HEK293 (cell line): ENCODE measurements at regions not wholly inside any gene's neighbourhood (a gene's known extent, or its start where the extent isn't known, plus 50 kb on each side); places are given as distances from the start of the nearest gene placed in this dataset.

Experiments
- CTCF ChIA-PET: fragments of 350-600 bp; formaldehyde crosslinking; extraction: SDS; loops from one replicate; lab custom pipeline; 2021; ENCODE audit warnings: antibody characterized with exemption; lab: Yijun Ruan, JAX
- POLR2A ChIA-PET: fragments of 300-600 bp; formaldehyde crosslinking; extraction: SDS; loops from one replicate; lab custom pipeline; 2020; ENCODE audit warnings: antibody characterized with exemption, inconsistent platforms; lab: Yijun Ruan, JAX
- H3K27ac ChIP-seq: fragments of 200-500 bp; sonication (Bioruptor generic); 2 replicates; pipeline ENCODE4 v1.5.1; 2014; ENCODE audit warnings: low read depth, low read length, control low read depth, inconsistent platforms; ENCODE audit errors: extremely low read depth
- H3K36me3 ChIP-seq, 2 experiments: fragments of 200-500 bp in 1 of 2; sonication (Bioruptor generic) in 1 of 2; 1 replicate in 1 of 2; 2 replicates in 1 of 2; pipeline ENCODE4 v1.5.1; 2014 to 2017; ENCODE audit warnings: inconsistent platforms in 2 of 2, low read length in 2 of 2; ENCODE audit not compliant: control insufficient read depth in 2 of 2, insufficient read depth in 1 of 2
- H3K4me1 ChIP-seq: fragments of 200-500 bp; sonication (Bioruptor generic); 2 replicates; pipeline ENCODE4 v1.5.1; 2014; ENCODE audit warnings: mild to moderate bottlenecking, low read length, inconsistent platforms; ENCODE audit not compliant: control insufficient read depth, insufficient read depth
- H3K4me3 ChIP-seq: 2 replicates; pipeline ENCODE4 v1.5.1; 2011; ENCODE audit warnings: low read depth, mild to moderate bottlenecking, control low read depth, low read length, moderate library complexity
- H3K9me3 ChIP-seq: fragments of 200-500 bp; sonication (Bioruptor generic); 2 replicates; pipeline ENCODE4 v1.5.1; 2014; ENCODE audit warnings: low read depth, low read length, inconsistent platforms; ENCODE audit not compliant: control insufficient read depth, insufficient read depth
- GLI2 ChIP-seq: fragments of 450-650 bp; formaldehyde crosslinking; IDR thresholded peaks from 2 replicates; pipeline ENCODE4; 2017; ENCODE audit warnings: missing biosample characterization, missing genetic modification characterization, low read depth, borderline replicate concordance
- IKZF3 ChIP-seq: fragments of 450-650 bp; IDR thresholded peaks from 2 replicates; pipeline ENCODE4 v1.5.0; 2018; ENCODE audit warnings: missing biosample characterization, mild to moderate bottlenecking, missing genetic modification characterization, moderate library complexity
- KLF7 ChIP-seq: fragments of 450-650 bp; formaldehyde crosslinking; IDR thresholded peaks from 2 replicates; pipeline ENCODE4 v1.5.1; 2016; ENCODE audit warnings: missing biosample characterization, missing genetic modification characterization, borderline replicate concordance
- KLF8 ChIP-seq: fragments of 450-650 bp; formaldehyde crosslinking; IDR thresholded peaks from 2 replicates; pipeline ENCODE4 v1.5.1; 2016; ENCODE audit warnings: missing biosample characterization, missing genetic modification characterization
- PATZ1 ChIP-seq: fragments of 450-650 bp; formaldehyde crosslinking; IDR thresholded peaks from 2 replicates; pipeline ENCODE4 v1.5.1; 2016; ENCODE audit warnings: missing biosample characterization, missing genetic modification characterization
- RBAK ChIP-seq: fragments of 450-650 bp; formaldehyde crosslinking; IDR thresholded peaks from 2 replicates; pipeline ENCODE4 v1.5.1; 2016; ENCODE audit warnings: missing biosample characterization, missing genetic modification characterization
- TCF7L2 ChIP-seq: IDR thresholded peaks from 2 replicates; pipeline ENCODE4 v1.6.1; 2011; ENCODE audit warnings: low read depth, mild to moderate bottlenecking, inconsistent platforms, low read length, moderate library complexity, borderline replicate concordance
- WT1 ChIP-seq: fragments of 450-650 bp; formaldehyde crosslinking; IDR thresholded peaks from 2 replicates; pipeline ENCODE4 v1.5.1; 2016; ENCODE audit warnings: missing biosample characterization, missing genetic modification characterization
- ZBTB17 ChIP-seq: fragments of 450-650 bp; formaldehyde crosslinking; IDR thresholded peaks from 2 replicates; pipeline ENCODE4 v1.5.1; 2016; ENCODE audit warnings: missing biosample characterization, missing genetic modification characterization
- ZFP69B ChIP-seq: fragments of 450-650 bp; formaldehyde crosslinking; IDR thresholded peaks from 2 replicates; pipeline ENCODE4 v1.5.1; 2016; ENCODE audit warnings: missing biosample characterization, missing genetic modification characterization
- ZIC2 ChIP-seq: fragments of 450-650 bp; formaldehyde crosslinking; IDR thresholded peaks from 2 replicates; pipeline ENCODE4 v1.5.1; 2016; ENCODE audit warnings: missing biosample characterization, missing genetic modification characterization
- ZNF138 ChIP-seq: fragments of 450-650 bp; formaldehyde crosslinking; IDR thresholded peaks from 2 replicates; pipeline ENCODE4 v1.5.1; 2016; ENCODE audit warnings: missing biosample characterization, missing genetic modification characterization, borderline replicate concordance
- ZNF140 ChIP-seq: fragments of 450-650 bp; formaldehyde crosslinking; IDR thresholded peaks from 2 replicates; pipeline ENCODE4 v1.5.1; 2016; ENCODE audit warnings: missing biosample characterization, missing genetic modification characterization
- ZNF148 ChIP-seq: fragments of 450-650 bp; formaldehyde crosslinking; IDR thresholded peaks from 2 replicates; pipeline ENCODE4 v1.5.0; 2017; ENCODE audit warnings: missing biosample characterization, missing genetic modification characterization, borderline replicate concordance
- ZNF16 ChIP-seq: fragments of 450-650 bp; formaldehyde crosslinking; IDR thresholded peaks from 2 replicates; pipeline ENCODE4 v1.5.1; 2016; ENCODE audit warnings: low read depth, missing biosample characterization, missing genetic modification characterization
- ZNF19 ChIP-seq: fragments of 450-650 bp; formaldehyde crosslinking; IDR thresholded peaks from 2 replicates; pipeline ENCODE4; 2016; ENCODE audit warnings: missing biosample characterization, missing genetic modification characterization, low read depth
- ZNF211 ChIP-seq: fragments of 450-650 bp; formaldehyde crosslinking; IDR thresholded peaks from 2 replicates; pipeline ENCODE4 v1.5.1; 2016; ENCODE audit warnings: low read depth, missing biosample characterization, missing genetic modification characterization
- ZNF223 ChIP-seq: fragments of 450-650 bp; formaldehyde crosslinking; IDR thresholded peaks from 2 replicates; pipeline ENCODE4 v1.5.1; 2016; ENCODE audit warnings: missing biosample characterization, missing genetic modification characterization
- ZNF23 ChIP-seq: fragments of 450-650 bp; formaldehyde crosslinking; IDR thresholded peaks from 2 replicates; pipeline ENCODE4 v1.5.1; 2016; ENCODE audit warnings: missing biosample characterization, missing genetic modification characterization, borderline replicate concordance
- ZNF24 ChIP-seq: fragments of 450-650 bp; formaldehyde crosslinking; IDR thresholded peaks from 2 replicates; pipeline ENCODE4 v1.5.1; 2016; ENCODE audit warnings: missing biosample characterization, missing genetic modification characterization
- ZNF404 ChIP-seq: fragments of 450-650 bp; formaldehyde crosslinking; IDR thresholded peaks from 2 replicates; pipeline ENCODE4 v1.5.1; 2017; ENCODE audit warnings: missing biosample characterization, missing genetic modification characterization
- ZNF423 ChIP-seq: fragments of 450-650 bp; formaldehyde crosslinking; IDR thresholded peaks from 2 replicates; pipeline ENCODE4 v1.5.1; 2016; ENCODE audit warnings: missing biosample characterization, missing genetic modification characterization
- ZNF549 ChIP-seq: fragments of 450-650 bp; IDR thresholded peaks from 2 replicates; pipeline ENCODE4 v1.5.1; 2018; ENCODE audit warnings: missing biosample characterization, missing genetic modification characterization, mild to moderate bottlenecking, inconsistent platforms, moderate library complexity
- ZNF560 ChIP-seq: fragments of 450-650 bp; formaldehyde crosslinking; IDR thresholded peaks from 2 replicates; pipeline ENCODE4 v1.5.1; 2017; ENCODE audit warnings: missing biosample characterization, missing genetic modification characterization, borderline replicate concordance
- ZNF677 ChIP-seq: fragments of 450-650 bp; IDR thresholded peaks from 2 replicates; pipeline ENCODE4 v1.5.0; 2018; ENCODE audit warnings: missing biosample characterization, mild to moderate bottlenecking, missing genetic modification characterization, moderate library complexity
- ZNF792 ChIP-seq: fragments of 450-650 bp; formaldehyde crosslinking; IDR thresholded peaks from 2 replicates; pipeline ENCODE4 v1.5.1; 2016; ENCODE audit warnings: missing biosample characterization, missing genetic modification characterization
- ZSCAN23 ChIP-seq: fragments of 450-650 bp; formaldehyde crosslinking; IDR thresholded peaks from 2 replicates; pipeline ENCODE4 v1.5.1; 2016; ENCODE audit warnings: missing biosample characterization, missing genetic modification characterization
- ZXDB ChIP-seq: fragments of 450-650 bp; formaldehyde crosslinking; IDR thresholded peaks from 2 replicates; pipeline ENCODE4 v1.5.1; 2016; ENCODE audit warnings: missing biosample characterization, missing genetic modification characterization
- TF ChIP-seq, protein P1 (sequence below): sonication (generic); formaldehyde crosslinking; IDR thresholded peaks from 2 replicates; pipeline ENCODE4 v1.8.1; 2022; ENCODE audit warnings: mild to moderate bottlenecking, moderate library complexity, missing genetic modification reagents

GRCh38 chr3:26078539-26078938, 288.6 kb downstream of the OXSM start:
- no peaks in the 10 kb centered on the region for H3K36me3 ChIP-seq
- TF ChIP-seq ZNF223 = no peak
- TF ChIP-seq ZNF792 (tag by site-specific recombination) = no peak
- TF ChIP-seq PATZ1 (tag by site-specific recombination) = no peak
- no peak for TF ChIP-seq ZNF140
- TF ChIP-seq RBAK (tag by site-specific recombination) = no peak
- no peak for TF ChIP-seq ZNF23 (tag by site-specific recombination)
- TF ChIP-seq ZBTB17 (tag by site-specific recombination) = no peak
- TF ChIP-seq, all 188 proteins: peak for 0
- CTCF ChIA-PET = no interaction called here
- Histone ChIP-seq H3K4me3 (no peak overlapping the region), H3K4me1 (no peaks in the 10 kb centered on the region), H3K27ac (no peak overlapping the region), H3K9me3 (no peaks in the 10 kb centered on the region)
- POLR2A ChIA-PET = interaction anchor here (0.6 kb wide), 1 partner anchor 1636 kb away, joined by 5 read pairs; no protein-coding TSS in a partner anchor

DNA sequence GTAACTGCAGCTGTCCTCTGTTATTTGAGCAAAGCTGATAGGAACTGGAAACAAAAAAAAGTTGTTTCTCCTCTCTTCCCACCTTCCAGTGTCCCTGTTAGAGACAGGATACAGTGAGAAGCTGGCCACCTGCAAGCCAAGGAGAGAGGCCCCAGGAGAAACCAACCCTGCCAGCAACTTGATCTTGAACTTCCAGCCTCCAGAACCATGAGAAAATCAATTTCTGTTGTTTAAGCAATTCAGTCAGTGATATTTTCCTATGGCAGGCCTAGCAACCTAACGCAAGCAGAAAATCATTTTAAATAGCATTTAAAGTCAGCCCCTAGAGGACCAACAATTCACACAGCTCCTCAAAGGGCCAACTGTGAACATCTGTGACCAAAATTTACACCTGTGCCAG, 291.3 kb downstream of the OXSM start:
- H3K9me3 ChIP-seq = no peaks in the 10 kb centered on the region
- POLR2A ChIA-PET = no interaction called here
- TF ChIP-seq ZFP69B (tag by site-specific recombination) (no peak), ZNF792 (tag by site-specific recombination) (no peak), KLF8 (no peak), WT1 (tag by site-specific recombination) (no peak), TCF7L2 (no peak), GLI2 (tag by site-specific recombination) (no peak), ZSCAN23 (tag by site-specific recombination) (no peak), ZNF16 (tag by site-specific recombination) (no peak), ZNF560 (no peak), ZNF549 (tag by site-specific recombination) (no peak), ZNF211 (tag by site-specific recombination) (no peak), ZIC2 (no peak), KLF7 (tag by site-specific recombination) (no peak), ZNF138 (no peak)
- TF ChIP-seq, protein P1, sequence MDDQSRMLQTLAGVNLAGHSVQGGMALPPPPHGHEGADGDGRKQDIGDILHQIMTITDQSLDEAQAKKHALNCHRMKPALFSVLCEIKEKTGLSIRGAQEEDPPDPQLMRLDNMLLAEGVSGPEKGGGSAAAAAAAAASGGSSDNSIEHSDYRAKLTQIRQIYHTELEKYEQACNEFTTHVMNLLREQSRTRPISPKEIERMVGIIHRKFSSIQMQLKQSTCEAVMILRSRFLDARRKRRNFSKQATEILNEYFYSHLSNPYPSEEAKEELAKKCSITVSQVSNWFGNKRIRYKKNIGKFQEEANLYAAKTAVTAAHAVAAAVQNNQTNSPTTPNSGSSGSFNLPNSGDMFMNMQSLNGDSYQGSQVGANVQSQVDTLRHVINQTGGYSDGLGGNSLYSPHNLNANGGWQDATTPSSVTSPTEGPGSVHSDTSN = no peak
- no peak overlapping the region for H3K27ac ChIP-seq
- CTCF ChIA-PET = interaction anchor here (0.6 to 1.2 kb wide), 2 partner anchors 9 to 24 kb away, joined by 3 read pairs; no protein-coding TSS in a partner anchor
- no peak overlapping the region for H3K4me3 ChIP-seq
- H3K4me1 ChIP-seq = no peaks in the 10 kb centered on the region
- no peaks in the 10 kb centered on the region for H3K36me3 ChIP-seq

DNA sequence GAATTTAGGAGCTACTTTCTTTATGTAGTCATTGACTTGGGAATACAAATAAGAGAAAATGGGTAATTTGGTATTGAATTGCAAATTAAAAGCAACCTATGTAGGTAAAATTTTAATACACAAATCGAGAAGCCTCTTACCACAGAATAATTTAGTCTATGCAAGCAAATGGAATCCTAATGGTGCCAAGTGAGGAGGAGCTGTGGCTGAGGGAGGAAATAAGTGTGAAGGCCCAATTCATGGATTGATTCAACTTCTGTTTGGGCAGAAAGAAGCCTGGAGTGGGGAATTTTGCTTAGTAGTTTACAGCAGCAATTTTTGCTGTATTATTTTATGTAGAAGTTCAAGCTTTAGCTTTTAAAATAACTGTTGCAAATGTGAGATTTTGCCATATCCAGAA, 291.9 kb downstream of the OXSM start:
- Histone ChIP-seq H3K9me3 (no peaks in the 10 kb centered on the region), H3K4me1 (no peaks in the 10 kb centered on the region), H3K4me3 (no peak overlapping the region), H3K36me3 (no peaks in the 10 kb centered on the region), H3K27ac (no peak overlapping the region)
- POLR2A ChIA-PET = no interaction called here
- CTCF ChIA-PET = interaction anchor here (1.2 kb wide), 1 partner anchor 10 kb away, joined by 3 read pairs; no protein-coding TSS in a partner anchor
- no peak for TF ChIP-seq IKZF3 (tag by site-specific recombination)
- TF ChIP-seq ZNF677 = no peak
- no peak for TF ChIP-seq ZNF792 (tag by site-specific recombination)
- TF ChIP-seq ZNF404 (tag by site-specific recombination) = no peak
- TF ChIP-seq ZNF24 (tag by site-specific recombination) = no peak
- TF ChIP-seq ZNF423 (tag by site-specific recombination) = no peak
- TF ChIP-seq ZNF16 (tag by site-specific recombination) = no peak
- TF ChIP-seq ZNF148 (tag by site-specific recombination) = no peak
- no peak for TF ChIP-seq ZBTB17 (tag by site-specific recombination)
- no peak for TF ChIP-seq ZXDB (tag by site-specific recombination)
- TF ChIP-seq ZNF19 = no peak
